Activated naive CD4-positive, alpha-beta T cell treated with anti-CD3 and anti-CD28 coated beads for 36 hours (primary cell): ENCODE measurements at regions not wholly inside any gene's neighbourhood (a gene's known extent, or its start where the extent isn't known, plus 50 kb on each side); places are given as distances from the start of the nearest gene placed in this dataset.
"Not testable (repeated sequence)": the region's sequence is repeated elsewhere in the genome, so short reads cannot be mapped to it uniquely, and the experiment has no call there.

Experiments used
- CTCF ChIA-PET: fragments of 350-600 bp; sonication (Branson Sonifier 250); formaldehyde crosslinking; loops from one replicate; lab custom pipeline; 2021; ENCODE audit warnings: antibody characterized with exemption; lab: Charles Lee
- DNase-seq: peaks from one replicate; pipeline ENCODE4 v3.0.0-alpha.2; 2020
- H3K27ac Mint-ChIP-seq: one replicate; pipeline ENCODE4 v1.8.0; 2021; ENCODE audit warnings: mild to moderate bottlenecking, mixed read lengths
- H3K27me3 Mint-ChIP-seq: one replicate; pipeline ENCODE4 v1.8.0; 2021; ENCODE audit warnings: low read depth, mixed read lengths
- H3K36me3 Mint-ChIP-seq: one replicate; pipeline ENCODE4 v1.8.0; 2021; ENCODE audit warnings: low read depth, mixed read lengths
- H3K4me1 Mint-ChIP-seq: one replicate; pipeline ENCODE4 v1.8.0; 2021; ENCODE audit warnings: low read depth, mixed read lengths
- H3K4me3 Mint-ChIP-seq: one replicate; pipeline ENCODE4 v1.8.0; 2021; ENCODE audit warnings: mild to moderate bottlenecking, moderate library complexity, mixed read lengths
- H3K9me3 Mint-ChIP-seq: one replicate; pipeline ENCODE4 v1.8.0; 2021; ENCODE audit warnings: mixed read lengths
- intact Hi-C: fragments of 100-400 bp; cut with micrococcal nuclease; formaldehyde crosslinking; loops from one replicate; pipeline ENCODE4 v1.15.1; 2023

GRCh38 chr4:174183259-174183658, 100.2 kb downstream of the FBXO8 start:
- intact Hi-C loops, result no loop called here
- H3K27me3 Mint-ChIP-seq, result peaks cover 30% of the 10 kb centered on the region
- no peaks in the 10 kb centered on the region for H3K4me1 Mint-ChIP-seq
- H3K27ac Mint-ChIP-seq, result no peak overlapping the region
- no peak overlapping the region for H3K4me3 Mint-ChIP-seq
- H3K9me3 Mint-ChIP-seq, result no peaks in the 10 kb centered on the region
- DNase-seq, result no peak
- H3K36me3 Mint-ChIP-seq, result no peaks in the 10 kb centered on the region
- CTCF ChIA-PET, result no interaction called here

- CTCF ChIA-PET, result interaction anchor here (0.7 kb wide), 1 partner anchor 9 kb away, joined by 5 read pairs; no protein-coding TSS in a partner anchor
- no peaks in the 10 kb centered on the region for H3K4me1 Mint-ChIP-seq
- H3K4me3 Mint-ChIP-seq, result no peak overlapping the region
These were observed 101.6 kb downstream of the FBXO8 start for GRCh38 chr4:174181827-174182226.

GRCh38 chr4:174177536-174177935, 105.9 kb downstream of the FBXO8 start:
- Mint-ChIP-seq H3K4me3 (no peak overlapping the region), H3K9me3 (no peaks in the 10 kb centered on the region), H3K36me3 (no peaks in the 10 kb centered on the region), H3K27me3 (peaks cover 16% of the 10 kb centered on the region), H3K27ac (no peak overlapping the region), H3K4me1 (no peaks in the 10 kb centered on the region)
- DNase-seq, result no peak
- intact Hi-C loops, result no loop called here
- CTCF ChIA-PET, result no interaction called here

More at GRCh38 chr4:174181827-174182226, 101.6 kb downstream of the FBXO8 start:
- Mint-ChIP-seq H3K27me3 (peaks cover 27% of the 10 kb centered on the region), H3K27ac (no peak overlapping the region), H3K9me3 (no peaks in the 10 kb centered on the region), H3K36me3 (no peaks in the 10 kb centered on the region)
- no peak for DNase-seq
- intact Hi-C loops, result no loop called here

- DNase-seq, H3K27ac Mint-ChIP-seq, H3K4me3 Mint-ChIP-seq, H3K36me3 Mint-ChIP-seq, intact Hi-C loops, CTCF ChIA-PET, H3K4me1 Mint-ChIP-seq, H3K9me3 Mint-ChIP-seq: not testable (repeated sequence)
- peaks cover 14% of the 10 kb centered on the region for H3K27me3 Mint-ChIP-seq
These were observed 107.6 kb downstream of the FBXO8 start for GRCh38 chr4:174175836-174176235.

- H3K27me3 Mint-ChIP-seq, result peaks cover 18% of the 10 kb centered on the region
- H3K27ac Mint-ChIP-seq, result no peak overlapping the region
- intact Hi-C loops, result no loop called here
- CTCF ChIA-PET, result no interaction called here
- H3K9me3 Mint-ChIP-seq, result no peaks in the 10 kb centered on the region
- H3K4me1 Mint-ChIP-seq, result no peaks in the 10 kb centered on the region
- no peaks in the 10 kb centered on the region for H3K36me3 Mint-ChIP-seq
- no peak for DNase-seq
- H3K4me3 Mint-ChIP-seq, result no peak overlapping the region
These were observed 110.1 kb downstream of the FBXO8 start for GRCh38 chr4:174173360-174173759.

- Mint-ChIP-seq H3K4me3 (no peak overlapping the region), H3K4me1 (no peaks in the 10 kb centered on the region), H3K36me3 (no peaks in the 10 kb centered on the region), H3K9me3 (no peaks in the 10 kb centered on the region), H3K27ac (no peak overlapping the region), H3K27me3 (peaks cover 20% of the 10 kb centered on the region)
- CTCF ChIA-PET, result no interaction called here
- DNase-seq, result no peak
- intact Hi-C loops, result no loop called here
These were observed 111.2 kb downstream of the FBXO8 start for GRCh38 chr4:174172274-174172673.

- intact Hi-C loops, result no loop called here
- Mint-ChIP-seq H3K27me3 (peaks cover 11% of the 10 kb centered on the region), H3K4me3 (no peak overlapping the region), H3K9me3 (no peaks in the 10 kb centered on the region), H3K27ac (no peak overlapping the region), H3K4me1 (no peaks in the 10 kb centered on the region), H3K36me3 (no peaks in the 10 kb centered on the region)
- no peak for DNase-seq
- CTCF ChIA-PET, result no interaction called here
These were observed 112.6 kb downstream of the FBXO8 start for GRCh38 chr4:174170906-174171305.

- Mint-ChIP-seq H3K4me3 (no peak overlapping the region), H3K36me3 (no peaks in the 10 kb centered on the region), H3K27me3 (peaks cover 11% of the 10 kb centered on the region), H3K9me3 (no peaks in the 10 kb centered on the region), H3K27ac (no peak overlapping the region), H3K4me1 (no peaks in the 10 kb centered on the region)
- CTCF ChIA-PET, result no interaction called here
- intact Hi-C loops, result no loop called here
- no peak for DNase-seq
These were observed 113.4 kb downstream of the FBXO8 start for GRCh38 chr4:174170091-174170490.

GRCh38 chr4:174157106-174157607, 126.3 kb downstream of the FBXO8 start:
- no peaks in the 10 kb centered on the region for H3K4me1 Mint-ChIP-seq
- H3K27ac Mint-ChIP-seq, result no peak overlapping the region
- intact Hi-C loops, result loop anchor here (5.0 kb wide), 2 partner anchors 160 to 1145 kb away; no protein-coding TSS in a partner anchor
- H3K4me3 Mint-ChIP-seq, result no peak overlapping the region
- CTCF ChIA-PET, result no interaction called here
- no peak for DNase-seq
- H3K27me3 Mint-ChIP-seq, result peaks cover 17% of the 10 kb centered on the region
- no peaks in the 10 kb centered on the region for H3K36me3 Mint-ChIP-seq
- H3K9me3 Mint-ChIP-seq, result no peaks in the 10 kb centered on the region

- Mint-ChIP-seq H3K9me3 (no peaks in the 10 kb centered on the region), H3K4me3 (no peak overlapping the region), H3K36me3 (no peaks in the 10 kb centered on the region), H3K27me3 (peaks cover 17% of the 10 kb centered on the region), H3K4me1 (no peaks in the 10 kb centered on the region), H3K27ac (no peak overlapping the region)
- CTCF ChIA-PET, result no interaction called here
- intact Hi-C loops, result loop anchor here (1.0 to 5.0 kb wide), 4 partner anchors 161 to 1144 kb away; no protein-coding TSS in a partner anchor
- no peak for DNase-seq
These were observed 127.1 kb downstream of the FBXO8 start for GRCh38 chr4:174156239-174156826.

GRCh38 chr4:174154215-174154854, 129.1 kb downstream of the FBXO8 start:
- no peak for DNase-seq
- no peak overlapping the region for H3K4me3 Mint-ChIP-seq
- CTCF ChIA-PET, result no interaction called here
- H3K9me3 Mint-ChIP-seq, result no peaks in the 10 kb centered on the region
- intact Hi-C loops, result no loop called here
- no peaks in the 10 kb centered on the region for H3K4me1 Mint-ChIP-seq
- H3K27me3 Mint-ChIP-seq, result peaks cover 22% of the 10 kb centered on the region
- H3K36me3 Mint-ChIP-seq, result no peaks in the 10 kb centered on the region
- no peak overlapping the region for H3K27ac Mint-ChIP-seq

- CTCF ChIA-PET, result interaction anchor here (1.7 kb wide), 1 partner anchor 35 kb away, joined by 3 read pairs; no protein-coding TSS in a partner anchor
- H3K9me3 Mint-ChIP-seq, result no peaks in the 10 kb centered on the region
- no peak overlapping the region for H3K4me3 Mint-ChIP-seq
- H3K4me1 Mint-ChIP-seq, result no peaks in the 10 kb centered on the region
- H3K27ac Mint-ChIP-seq, result no peak overlapping the region
- H3K36me3 Mint-ChIP-seq, result no peaks in the 10 kb centered on the region
- H3K27me3 Mint-ChIP-seq, result peaks cover 22% of the 10 kb centered on the region
- intact Hi-C loops, result no loop called here
- no peak for DNase-seq
These were observed 130.6 kb downstream of the FBXO8 start for GRCh38 chr4:174152717-174153466.
